Vagina (tissue), 2 donors: ENCODE measurements at regions not wholly inside any gene's neighbourhood (a gene's known extent, or its start where the extent isn't known, plus 50 kb on each side); places are given as distances from the start of the nearest gene placed in this dataset.

ENCODE experiments used
- DNase-seq, 2 donors: peaks; one replicate each; pipeline ENCODE4 v3.0.0-alpha.2; 2017; ENCODE audit errors: extremely low spot score in 2 of 2
- H3K27ac ChIP-seq: fragments of 200-600 bp; sonication (generic); one replicate; pipeline ENCODE4 v1.5.1; 2019
- H3K27me3 ChIP-seq: fragments of 200-600 bp; sonication (generic); one replicate; pipeline ENCODE4 v1.5.1; 2019
- H3K36me3 ChIP-seq, 2 donors: fragments of 200-600 bp; sonication (generic); one replicate each; pipeline ENCODE4 v1.5.1; 2017 to 2019
- H3K4me1 ChIP-seq: fragments of 200-600 bp; sonication (generic); one replicate; pipeline ENCODE4 v1.5.1; 2019
- H3K4me3 ChIP-seq, 2 donors: fragments of 200-600 bp; sonication (generic); 1 replicate in 1 of 2; 2 replicates in 1 of 2; pipeline ENCODE4 v1.5.1; 2016 to 2019
- H3K9me3 ChIP-seq: fragments of 200-600 bp; sonication (generic); one replicate; pipeline ENCODE4 v1.5.1; 2019
- POLR2A ChIP-seq, 2 donors: fragments of 450-650 bp; IDR thresholded peaks; one replicate each; pipeline ENCODE4 v1.6.1; 2017; ENCODE audit warnings: antibody characterized with exemption in 2 of 2, mild to moderate bottlenecking in 2 of 2, moderate library complexity in 2 of 2
- POLR2AphosphoS5 ChIP-seq, 2 donors: sonication (generic); formaldehyde crosslinking; IDR thresholded peaks; one replicate each; pipeline ENCODE4 v1.9.0; 2017; ENCODE audit warnings: antibody characterized with exemption in 2 of 2, mild to moderate bottlenecking in 2 of 2, low read depth in 1 of 2; ENCODE audit not compliant: insufficient read depth in 1 of 2
- intact Hi-C: fragments of 100-400 bp; cut with DNase I; formaldehyde crosslinking; loops from one replicate; pipeline ENCODE4 v1.15.1; 2023
- TF ChIP-seq, protein P1 (sequence below), 3 experiments: fragments of 450-650 bp in 2 of 3; fragments of 200-600 bp in 1 of 3; sonication (generic) in 1 of 3; IDR thresholded peaks; one replicate each; pipeline ENCODE4 v1.5.1; 2017 to 2019; ENCODE audit warnings: antibody characterized with exemption in 3 of 3, mild to moderate bottlenecking in 2 of 3, moderate library complexity in 2 of 3

- Histone ChIP-seq H3K27ac (no peak overlapping the region), H3K27me3 (no peaks in the 10 kb centered on the region), H3K36me3 (no peaks in the 10 kb centered on the region), H3K4me1 (no peaks in the 10 kb centered on the region), H3K9me3 (no peaks in the 10 kb centered on the region), H3K4me3 (no peak overlapping the region)
- intact Hi-C loops: no loop called here
- no peak for TF ChIP-seq POLR2A (IDR thresholded peaks at IDR 0.05)
- TF ChIP-seq POLR2AphosphoS5 (IDR thresholded peaks at IDR 0.05; ENCODE audit: insufficient read depth in 1 of 2, low read depth in 1 of 2): no peak
- TF ChIP-seq, protein P1, sequence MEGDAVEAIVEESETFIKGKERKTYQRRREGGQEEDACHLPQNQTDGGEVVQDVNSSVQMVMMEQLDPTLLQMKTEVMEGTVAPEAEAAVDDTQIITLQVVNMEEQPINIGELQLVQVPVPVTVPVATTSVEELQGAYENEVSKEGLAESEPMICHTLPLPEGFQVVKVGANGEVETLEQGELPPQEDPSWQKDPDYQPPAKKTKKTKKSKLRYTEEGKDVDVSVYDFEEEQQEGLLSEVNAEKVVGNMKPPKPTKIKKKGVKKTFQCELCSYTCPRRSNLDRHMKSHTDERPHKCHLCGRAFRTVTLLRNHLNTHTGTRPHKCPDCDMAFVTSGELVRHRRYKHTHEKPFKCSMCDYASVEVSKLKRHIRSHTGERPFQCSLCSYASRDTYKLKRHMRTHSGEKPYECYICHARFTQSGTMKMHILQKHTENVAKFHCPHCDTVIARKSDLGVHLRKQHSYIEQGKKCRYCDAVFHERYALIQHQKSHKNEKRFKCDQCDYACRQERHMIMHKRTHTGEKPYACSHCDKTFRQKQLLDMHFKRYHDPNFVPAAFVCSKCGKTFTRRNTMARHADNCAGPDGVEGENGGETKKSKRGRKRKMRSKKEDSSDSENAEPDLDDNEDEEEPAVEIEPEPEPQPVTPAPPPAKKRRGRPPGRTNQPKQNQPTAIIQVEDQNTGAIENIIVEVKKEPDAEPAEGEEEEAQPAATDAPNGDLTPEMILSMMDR (IDR thresholded peaks at IDR 0.05): no peak
- DNase-seq: no peak
Observed at GRCh38 chr2:142280831-142281230, 150.0 kb upstream of the LRP1B start.

DNA sequence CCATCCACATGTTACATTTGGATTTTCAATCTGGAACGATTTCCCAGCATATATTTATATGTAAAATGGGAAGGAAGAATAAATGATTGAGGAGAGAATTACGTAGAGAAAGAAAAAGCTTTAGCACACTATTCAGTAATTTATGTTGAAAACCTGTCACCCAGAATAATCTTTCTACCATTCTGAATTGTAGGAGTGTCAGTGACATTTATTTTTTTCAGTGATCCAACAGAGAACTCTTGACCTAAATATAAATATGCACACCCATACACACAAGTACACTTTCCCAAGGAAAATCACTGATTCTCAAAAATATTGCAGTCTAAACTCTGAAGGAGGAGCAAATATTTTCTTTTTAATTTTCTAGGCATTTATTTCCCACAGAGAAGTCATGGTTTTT is 140.2 kb upstream of the LRP1B start:
- no peaks in the 10 kb centered on the region for H3K27me3 ChIP-seq
- H3K4me3 ChIP-seq: no peak overlapping the region
- no peaks in the 10 kb centered on the region for H3K36me3 ChIP-seq
- intact Hi-C loops: no loop called here
- no peak for DNase-seq
- H3K4me1 ChIP-seq: no peaks in the 10 kb centered on the region
- no peak overlapping the region for H3K27ac ChIP-seq
- no peaks in the 10 kb centered on the region for H3K9me3 ChIP-seq
- TF ChIP-seq POLR2AphosphoS5 (IDR thresholded peaks at IDR 0.05; ENCODE audit: insufficient read depth in 1 of 2, low read depth in 1 of 2) (no peak), POLR2A (IDR thresholded peaks at IDR 0.05) (no peak)
- TF ChIP-seq, protein P1 (IDR thresholded peaks at IDR 0.05): no peak

DNA sequence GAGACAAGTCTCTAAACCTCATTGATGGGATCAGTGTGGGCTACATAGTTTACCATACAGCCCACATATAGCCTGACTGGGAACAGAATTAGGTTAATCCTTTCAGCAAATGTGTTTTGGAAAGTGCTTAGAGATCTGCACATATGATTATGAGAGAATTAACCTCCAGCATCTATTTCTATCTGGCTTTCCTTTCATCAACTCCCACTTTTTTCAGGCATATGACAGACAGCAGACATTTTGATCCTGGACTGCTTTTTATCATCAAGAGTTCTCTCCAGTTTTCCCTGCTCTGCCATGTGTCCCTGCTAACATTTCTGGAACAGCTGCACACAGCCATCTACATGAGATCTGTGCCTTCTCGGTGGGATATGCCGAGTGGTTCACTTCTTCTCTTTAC is 139.5 kb upstream of the LRP1B start:
- Histone ChIP-seq H3K36me3 (no peaks in the 10 kb centered on the region), H3K4me1 (no peaks in the 10 kb centered on the region), H3K27ac (no peak overlapping the region), H3K9me3 (no peaks in the 10 kb centered on the region), H3K27me3 (no peaks in the 10 kb centered on the region), H3K4me3 (no peak overlapping the region)
- TF ChIP-seq POLR2AphosphoS5 (IDR thresholded peaks at IDR 0.05; ENCODE audit: insufficient read depth in 1 of 2, low read depth in 1 of 2) (no peak), POLR2A (IDR thresholded peaks at IDR 0.05) (no peak)
- TF ChIP-seq, protein P1 (IDR thresholded peaks at IDR 0.05): no peak
- intact Hi-C loops: no loop called here
- DNase-seq: no peak

- DNase-seq: no peak
- TF ChIP-seq POLR2A (IDR thresholded peaks at IDR 0.05) (no peak), POLR2AphosphoS5 (IDR thresholded peaks at IDR 0.05; ENCODE audit: insufficient read depth in 1 of 2, low read depth in 1 of 2) (no peak)
- TF ChIP-seq, protein P1 (IDR thresholded peaks at IDR 0.05): no peak
- Histone ChIP-seq H3K4me3 (no peak overlapping the region), H3K36me3 (no peaks in the 10 kb centered on the region), H3K9me3 (no peaks in the 10 kb centered on the region), H3K27ac (no peak overlapping the region), H3K4me1 (no peaks in the 10 kb centered on the region), H3K27me3 (no peaks in the 10 kb centered on the region)
- intact Hi-C loops: no loop called here
Observed at GRCh38 chr2:142259356-142259755, 128.5 kb upstream of the LRP1B start.

- no peak for DNase-seq
- Histone ChIP-seq H3K9me3 (no peaks in the 10 kb centered on the region), H3K4me1 (no peaks in the 10 kb centered on the region), H3K27me3 (no peaks in the 10 kb centered on the region), H3K36me3 (no peaks in the 10 kb centered on the region), H3K27ac (no peak overlapping the region), H3K4me3 (no peak overlapping the region)
- intact Hi-C loops: no loop called here
- TF ChIP-seq POLR2AphosphoS5 (IDR thresholded peaks at IDR 0.05; ENCODE audit: insufficient read depth in 1 of 2, low read depth in 1 of 2) (no peak), POLR2A (IDR thresholded peaks at IDR 0.05) (no peak)
- TF ChIP-seq, protein P1 (IDR thresholded peaks at IDR 0.05): no peak
Observed at GRCh38 chr2:142254031-142254430, 123.2 kb upstream of the LRP1B start.
